Spleen (tissue), 11 donors: ENCODE measurements at regions not wholly inside any gene's neighbourhood (a gene's known extent, or its start where the extent isn't known, plus 50 kb on each side); places are given as distances from the start of the nearest gene placed in this dataset.

Experiments used
- DNase-seq: peaks from one replicate; pipeline ENCODE4 v3.0.0-alpha.2; 2020
- H3K27ac ChIP-seq, 8 donors: fragments of 200-600 bp; sonication (generic) in 7 of 8; 1 replicate in 4 of 8; 2 replicates in 4 of 8; pipeline versions ENCODE4 v1.5.0 to v1.8.0; 2016 to 2021; ENCODE audit warnings: inconsistent platforms in 4 of 8, mild to moderate bottlenecking in 4 of 8, moderate library complexity in 1 of 8
- H3K27me3 ChIP-seq, 7 donors: fragments of 200-600 bp; sonication (generic) in 6 of 7; replicated peaks in 1 of 7; 1 replicate in 4 of 7; 2 replicates in 3 of 7; pipeline versions ENCODE4 v1.5.0 to v1.8.0; 2016 to 2021; ENCODE audit warnings: inconsistent platforms in 3 of 7, mild to moderate bottlenecking in 1 of 7
- H3K36me3 ChIP-seq, 6 donors: fragments of 200-600 bp; sonication (generic) in 5 of 6; 1 replicate in 4 of 6; 2 replicates in 2 of 6; pipeline versions ENCODE4 v1.5.0 to v1.8.0; 2016 to 2021; ENCODE audit warnings: inconsistent platforms in 2 of 6
- H3K4me1 ChIP-seq, 6 donors: fragments of 200-600 bp; sonication (generic) in 5 of 6; 1 replicate in 3 of 6; 2 replicates in 3 of 6; pipeline versions ENCODE4 v1.5.0 to v1.8.0; 2016 to 2021; ENCODE audit warnings: inconsistent platforms in 3 of 6
- H3K4me3 ChIP-seq, 8 donors: fragments of 200-600 bp; sonication (generic) in 7 of 8; 1 replicate in 4 of 8; 2 replicates in 4 of 8; pipeline versions ENCODE4 v1.5.0 to v1.8.0; 2016 to 2021; ENCODE audit warnings: inconsistent platforms in 4 of 8, mild to moderate bottlenecking in 4 of 8, moderate library complexity in 2 of 8
- H3K9me3 ChIP-seq, 8 donors: fragments of 200-600 bp; sonication (generic) in 7 of 8; 1 replicate in 4 of 8; 2 replicates in 4 of 8; pipeline versions ENCODE4 v1.5.0 to v1.8.0; 2016 to 2021; ENCODE audit warnings: inconsistent platforms in 4 of 8
- CTCF ChIP-seq, 11 experiments: fragments of 200-600 bp in 7 of 11; fragments of 450-650 bp in 4 of 11; sonication (generic) in 4 of 11; IDR thresholded peaks in 8 of 11; conservative IDR thresholded peaks in 3 of 11; 1 replicate in 7 of 11; 2 replicates in 4 of 11; pipeline versions ENCODE4 v1.4.0 to v1.8.0; 2016 to 2021; ENCODE audit warnings: antibody characterized with exemption in 11 of 11, inconsistent platforms in 4 of 11, mild to moderate bottlenecking in 1 of 11
- POLR2A ChIP-seq, 3 donors: fragments of 450-650 bp; IDR thresholded peaks; one replicate each; pipeline ENCODE4 v1.5.1; 2017; ENCODE audit warnings: antibody characterized with exemption in 3 of 3, mild to moderate bottlenecking in 1 of 3
- POLR2AphosphoS5 ChIP-seq, 3 donors: sonication (generic); formaldehyde crosslinking; IDR thresholded peaks; one replicate each; pipeline ENCODE4 v1.5.1; 2017; ENCODE audit warnings: antibody characterized with exemption in 3 of 3
- WGBS, 5 donors: extraction: QIAGEN DNeasy Blood & Tissue Kit in 3 of 5; methylation state at CpG; one replicate each; pipeline versions ENCODE4 v1.1.5 to v1.1.7; 2013 to 2018; 5-methylcytosine and 5-hydroxymethylcytosine counted together
- intact Hi-C: fragments of 100-400 bp; cut with DNase I; formaldehyde crosslinking; loops from one replicate; pipeline ENCODE4 v1.15.0; 2023; ENCODE audit warnings: low total_unique reads
- donor health status: healthy with polysubstance abuse.
- donor health status: DM: no; HTN: no; CAD: no; lungs with moderate emphysema.
- donor health status: DM: no; HTN: no; CAD: no.
- donor health status: Bipolar disorder and iron deficiency.
- donor health status: healthy.
- donor health status: DM: no; HTN: no; CAD: no.
- donor health status: DM: yes; HTN: yes; CAD: no.

DNA sequence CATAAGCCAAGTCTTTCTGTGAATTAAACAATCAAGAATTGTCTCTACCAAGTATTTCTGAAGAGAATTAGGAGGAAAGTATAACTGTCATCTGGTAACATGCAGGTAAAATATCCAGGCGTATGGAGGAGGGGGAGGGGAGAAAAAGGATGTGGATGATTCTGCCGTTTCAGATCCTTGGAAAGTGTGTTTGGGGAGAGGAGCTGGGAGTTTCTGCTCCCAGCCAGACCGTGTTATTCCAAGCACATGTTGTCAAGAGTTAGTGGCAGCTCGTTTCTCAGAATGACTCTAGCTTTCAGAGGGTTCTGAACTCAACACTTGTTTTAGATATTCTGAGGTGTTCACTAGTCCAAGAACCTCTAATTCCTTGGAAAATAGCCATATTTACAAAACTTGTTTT, 137.6 kb downstream of the FAM124B start:
- intact Hi-C loops, result no loop called here
- H3K36me3 ChIP-seq, result no peaks in the 10 kb centered on the region
- H3K9me3 ChIP-seq, result no peaks in the 10 kb centered on the region
- no peak overlapping the region for H3K27ac ChIP-seq
- no peak overlapping the region for H3K4me3 ChIP-seq
- 53 to 69% (median 59%) methylated on average over 4 of the region's 4 CpGs for WGBS, 5 donors
- TF ChIP-seq POLR2AphosphoS5 (IDR thresholded peaks at IDR 0.05), result no peak
- TF ChIP-seq CTCF (IDR thresholded peaks at IDR 0.05 in 8 of 11, conservative IDR thresholded peaks at IDR 0.05 in 3 of 11), result no peak
- TF ChIP-seq POLR2A (IDR thresholded peaks at IDR 0.05), result no peak
- peaks cover 0 to 3% (median 0%) of the 10 kb centered on the region in 6 donors for H3K4me1 ChIP-seq
- peaks cover 0 to 11% (median 0%) of the 10 kb centered on the region in 7 donors for H3K27me3 ChIP-seq
- DNase-seq, result no peak

- no peak overlapping the region for H3K27ac ChIP-seq
- H3K4me1 ChIP-seq, result peaks cover 0 to 3% (median 0%) of the 10 kb centered on the region in 6 donors
- 76 to 91% (median 81%) methylated on average over 1 of the region's 1 CpG for WGBS, 5 donors
- intact Hi-C loops, result no loop called here
- H3K27me3 ChIP-seq, result peaks cover 0 to 11% (median 0%) of the 10 kb centered on the region in 7 donors
- no peaks in the 10 kb centered on the region for H3K9me3 ChIP-seq
- H3K36me3 ChIP-seq, result no peaks in the 10 kb centered on the region
- no peak overlapping the region for H3K4me3 ChIP-seq
- no peak for DNase-seq
- no peak for TF ChIP-seq POLR2A (IDR thresholded peaks at IDR 0.05)
Measured at GRCh38 chr2:224263571-224264043, 138.3 kb downstream of the FAM124B start.

DNA sequence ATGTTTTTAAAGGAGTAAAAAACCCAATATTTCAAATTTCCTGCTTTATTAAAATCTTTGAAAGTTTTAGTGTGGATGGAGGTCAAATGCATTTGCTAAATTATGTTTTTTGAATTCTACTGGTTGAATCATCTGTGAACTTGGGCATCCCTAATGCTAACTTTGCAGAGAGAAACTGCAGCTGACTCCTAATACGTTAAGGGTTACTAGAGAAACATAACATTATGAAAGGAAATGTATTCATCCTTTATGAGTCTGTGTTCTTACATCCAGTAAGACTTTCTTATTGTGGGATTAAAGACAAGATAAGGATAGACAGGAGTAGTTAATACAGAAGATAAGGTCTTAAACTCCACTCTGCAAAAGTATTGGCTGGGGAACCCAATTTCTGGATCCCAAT, 140.6 kb downstream of the FAM124B start:
- intact Hi-C loops, result no loop called here
- WGBS, 5 donors, result 67 to 92% (median 85%) methylated on average over 1 of the region's 1 CpG
- Histone ChIP-seq H3K36me3 (no peaks in the 10 kb centered on the region), H3K4me1 (peaks cover 0 to 3% (median 0%) of the 10 kb centered on the region in 6 donors), H3K27ac (no peak overlapping the region), H3K27me3 (peaks cover 0 to 11% (median 0%) of the 10 kb centered on the region in 7 donors), H3K4me3 (no peak overlapping the region), H3K9me3 (no peaks in the 10 kb centered on the region)
- TF ChIP-seq POLR2A (IDR thresholded peaks at IDR 0.05), result no peak
- no peak for TF ChIP-seq CTCF (IDR thresholded peaks at IDR 0.05 in 8 of 11, conservative IDR thresholded peaks at IDR 0.05 in 3 of 11)
- no peak for TF ChIP-seq POLR2AphosphoS5 (IDR thresholded peaks at IDR 0.05)
- no peak for DNase-seq

GRCh38 chr2:224260372-224261020, 141.4 kb downstream of the FAM124B start:
- Histone ChIP-seq H3K27ac (peak overlapping the region in 1 of 8 donors; percentile 12), H3K36me3 (no peaks in the 10 kb centered on the region), H3K27me3 (peaks cover 0 to 11% (median 0%) of the 10 kb centered on the region in 7 donors), H3K4me3 (no peak overlapping the region), H3K4me1 (peaks cover 0 to 3% (median 0%) of the 10 kb centered on the region in 6 donors), H3K9me3 (no peaks in the 10 kb centered on the region)
- intact Hi-C loops, result no loop called here
- no peak for TF ChIP-seq POLR2A (IDR thresholded peaks at IDR 0.05)
- TF ChIP-seq POLR2AphosphoS5 (IDR thresholded peaks at IDR 0.05), result no peak
- no peak for TF ChIP-seq CTCF (IDR thresholded peaks at IDR 0.05 in 8 of 11, conservative IDR thresholded peaks at IDR 0.05 in 3 of 11)
- no peak for DNase-seq
- 22 to 30% (median 27%) methylated on average over 7 of the region's 7 CpGs for WGBS, 5 donors
